Hematopoietic multipotent progenitor cell treated with erythropoietin and hydrocortisone succinate and interleukin-3 and kit ligand, for 8 days (in vitro differentiated cells): ENCODE measurements at regions not wholly inside any gene's neighbourhood (a gene's known extent, or its start where the extent isn't known, plus 50 kb on each side); places are given as distances from the start of the nearest gene placed in this dataset.
A peak's percentile ranks its signal among the peaks of the same experiment; 100 is the strongest.

ENCODE experiments used
- DNase-seq: peaks from one replicate; pipeline ENCODE4 v3.0.0-alpha.2; 2015

DNA sequence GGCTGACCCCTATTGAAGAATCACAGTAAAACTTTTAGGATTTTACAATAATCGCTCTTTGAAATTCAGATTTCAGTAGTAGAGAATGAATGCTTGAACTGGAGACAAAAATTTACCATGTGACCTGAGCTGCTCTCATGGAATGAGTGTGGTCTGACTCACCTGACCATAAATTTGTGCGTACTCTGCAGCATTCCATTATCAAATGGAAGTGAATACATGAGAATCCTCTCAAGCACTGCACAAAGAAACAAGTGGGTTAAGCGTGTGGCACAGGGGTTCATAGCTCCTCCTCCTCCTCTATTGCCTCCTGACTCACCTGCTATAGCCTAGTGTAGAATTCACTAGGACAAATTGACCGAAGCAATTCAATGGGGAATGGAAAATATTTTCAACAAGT is 269.8 kb upstream of the CDH9 start:
- no peak for DNase-seq

DNA sequence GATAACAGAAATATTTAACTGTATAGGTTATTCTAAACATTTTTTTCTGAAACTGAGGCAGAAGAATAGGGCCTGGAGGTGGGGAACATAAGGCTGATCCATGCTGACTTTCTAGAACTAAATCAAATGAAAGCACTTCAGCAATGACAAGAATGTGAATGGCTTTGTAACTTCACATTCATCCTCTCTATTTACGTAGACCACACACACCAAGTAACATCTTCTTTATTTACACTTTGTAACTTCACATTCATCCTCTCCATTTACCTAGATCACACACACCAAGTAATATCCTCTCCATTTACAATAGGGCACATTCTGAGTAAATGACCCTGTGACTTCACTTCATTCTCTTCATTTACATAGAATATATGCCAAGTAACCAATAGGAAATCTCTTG is 251.8 kb upstream of the CDH9 start:
- DNase-seq: no peak

DNA sequence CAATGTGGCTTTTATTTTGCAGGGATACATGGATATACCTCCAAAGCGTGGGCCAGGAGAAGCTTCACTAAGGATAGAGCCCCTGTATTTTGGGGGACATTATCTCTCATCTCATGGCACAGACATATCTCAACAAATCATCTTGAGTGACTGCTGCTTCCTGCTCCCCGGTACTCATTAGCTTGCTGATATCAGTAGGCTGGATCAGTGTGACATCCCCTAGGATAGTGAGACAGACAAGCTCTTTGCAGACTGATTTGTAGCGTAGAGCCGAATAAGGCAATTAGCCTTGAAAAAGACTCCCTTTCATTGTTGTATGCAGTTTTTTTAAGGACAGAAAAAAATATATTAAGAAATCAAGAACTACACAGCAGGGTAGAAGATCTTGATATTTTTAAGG is 237.7 kb upstream of the CDH9 start:
- DNase-seq: no peak

DNA sequence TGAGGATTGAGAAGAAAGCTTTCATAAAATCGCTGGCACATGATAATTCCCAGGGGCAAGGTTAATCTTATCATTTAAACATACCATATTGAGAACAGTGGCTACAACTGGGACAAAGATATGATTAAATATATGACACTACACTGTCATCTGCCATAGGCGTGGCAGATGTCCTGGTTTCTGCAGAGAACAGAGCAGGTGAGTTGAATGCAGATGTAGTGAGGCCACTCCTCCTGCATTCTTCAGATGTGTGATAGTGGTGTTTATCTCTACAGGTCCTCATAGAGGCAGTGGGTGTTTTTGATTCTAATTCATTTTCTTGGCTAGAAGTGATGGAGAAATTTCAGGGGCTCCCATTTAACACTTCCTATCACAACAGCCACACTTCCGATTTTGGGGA is 237.0 kb upstream of the CDH9 start:
- DNase-seq: no peak

DNA sequence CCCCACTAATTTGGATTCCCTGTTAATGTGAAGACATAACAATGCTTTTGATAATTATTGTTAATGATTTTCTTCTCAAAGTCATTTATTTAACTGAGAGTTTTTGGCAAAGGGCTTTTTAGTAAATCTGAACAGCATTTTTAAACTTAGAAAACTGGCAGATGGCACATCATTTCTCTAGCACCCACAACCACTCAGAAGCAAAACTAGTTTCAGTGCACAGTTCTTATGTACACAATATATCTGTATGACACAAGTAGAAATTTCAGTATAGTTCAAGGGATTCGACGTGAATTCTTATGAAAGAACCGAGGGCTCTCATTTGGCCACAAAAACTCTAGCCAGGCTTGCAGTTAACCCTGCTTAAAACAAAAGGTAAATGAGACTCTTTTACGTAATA is 231.4 kb upstream of the CDH9 start:
- no peak for DNase-seq

DNA sequence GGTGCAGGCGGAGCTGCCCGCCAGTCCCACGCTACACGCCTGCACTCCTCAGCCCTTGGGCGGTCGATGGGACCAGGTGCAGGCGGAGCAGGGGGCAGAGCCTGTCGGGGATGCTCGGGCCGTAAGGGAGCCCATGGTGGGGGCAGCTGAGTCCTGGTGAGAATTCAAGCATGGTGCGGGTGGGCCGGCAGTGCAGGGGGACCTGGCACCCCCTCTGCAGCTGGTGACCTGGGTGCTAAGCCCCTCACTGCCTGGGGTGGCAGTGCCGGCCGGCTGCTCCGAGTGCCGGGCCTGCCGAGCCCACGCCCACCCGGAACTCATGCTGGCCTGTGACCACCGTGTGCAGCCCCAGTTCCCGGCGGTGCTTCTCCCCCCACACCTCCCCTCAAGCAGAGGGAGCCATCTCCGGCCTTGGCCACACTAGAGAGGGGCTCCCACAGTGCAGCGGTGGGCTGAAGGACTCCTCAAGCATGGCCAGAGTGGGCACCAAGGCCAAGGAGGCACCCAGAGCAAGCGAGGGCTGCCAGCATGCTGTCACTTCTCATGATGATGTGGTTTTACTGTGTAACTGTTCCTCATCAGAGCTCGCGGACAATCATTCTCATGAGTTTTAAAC is 228.9 kb upstream of the CDH9 start:
- DNase-seq: no peak

DNA sequence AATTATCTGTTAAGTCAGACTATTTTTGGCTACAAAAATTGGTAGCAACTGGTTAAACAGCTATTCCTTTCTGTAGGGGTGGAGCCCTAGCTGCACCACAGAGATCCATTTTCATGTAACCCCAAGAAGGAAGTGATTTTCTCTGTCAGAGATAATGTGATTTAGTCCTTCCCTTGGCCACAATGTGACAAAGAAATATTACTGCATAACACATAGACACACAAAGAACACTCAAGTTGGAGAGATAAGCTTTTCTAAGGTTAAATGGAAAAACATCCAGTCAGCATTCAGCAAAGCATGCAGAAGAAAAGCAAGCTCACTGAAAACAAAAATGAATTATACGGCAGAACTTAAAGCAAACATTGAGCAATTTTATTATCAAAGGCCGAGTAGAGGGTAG is 227.8 kb upstream of the CDH9 start:
- DNase-seq: peak; percentile 1

DNA sequence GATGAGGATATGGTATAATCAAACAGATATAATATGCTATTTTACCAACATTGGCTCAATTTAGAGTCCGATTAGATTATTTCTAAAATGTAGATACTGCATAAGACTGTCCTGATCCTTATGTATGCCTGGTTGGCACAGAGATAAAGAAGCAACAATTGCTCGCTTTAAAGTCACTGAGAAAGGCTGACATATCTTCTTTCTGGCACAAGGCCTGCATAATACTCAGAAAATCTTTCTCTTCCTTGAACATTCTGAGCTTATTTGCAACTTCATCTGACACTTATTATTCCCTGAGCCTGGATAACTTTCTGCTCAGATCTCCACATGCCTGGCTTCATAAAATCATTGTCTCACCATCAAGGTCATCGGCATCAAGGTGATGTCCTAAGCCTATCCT is 219.3 kb upstream of the CDH9 start:
- DNase-seq: no peak

DNA sequence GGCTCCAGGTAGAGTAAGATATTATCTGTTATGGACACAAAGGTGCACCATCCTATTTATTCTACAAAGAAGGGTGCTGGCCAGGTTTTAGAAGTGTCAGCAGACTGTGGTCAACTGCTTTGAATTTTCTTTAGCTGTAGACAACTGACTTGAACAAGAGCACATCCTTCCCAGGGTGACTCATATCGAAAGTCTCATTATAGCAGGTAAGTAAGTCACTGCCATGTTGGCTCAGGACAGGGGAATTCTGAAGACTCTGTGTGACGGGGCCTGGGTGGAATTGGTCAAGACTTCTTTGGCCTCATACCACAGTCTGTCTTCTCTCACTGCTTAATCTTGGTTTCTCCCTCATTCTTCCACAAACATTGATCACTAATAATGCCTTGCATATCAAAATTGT is 214.5 kb upstream of the CDH9 start:
- no peak for DNase-seq

DNA sequence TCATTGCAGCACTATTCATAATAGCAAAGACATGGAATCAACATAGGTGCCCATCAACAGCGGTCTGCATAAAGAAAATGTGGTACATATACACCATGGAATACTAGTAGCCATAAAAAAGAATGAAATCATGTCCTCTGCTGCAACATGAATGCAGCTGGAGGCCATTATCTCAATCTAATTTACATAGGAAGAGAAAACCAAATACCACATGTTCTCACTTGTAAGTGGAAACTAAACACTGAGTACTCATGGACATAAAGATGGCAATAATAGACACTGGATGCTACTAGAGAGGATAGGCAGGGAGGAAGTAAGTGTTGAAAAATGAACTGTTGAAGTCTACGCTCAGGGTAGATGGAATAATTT is 203.9 kb upstream of the CDH9 start:
- no peak for DNase-seq

DNA sequence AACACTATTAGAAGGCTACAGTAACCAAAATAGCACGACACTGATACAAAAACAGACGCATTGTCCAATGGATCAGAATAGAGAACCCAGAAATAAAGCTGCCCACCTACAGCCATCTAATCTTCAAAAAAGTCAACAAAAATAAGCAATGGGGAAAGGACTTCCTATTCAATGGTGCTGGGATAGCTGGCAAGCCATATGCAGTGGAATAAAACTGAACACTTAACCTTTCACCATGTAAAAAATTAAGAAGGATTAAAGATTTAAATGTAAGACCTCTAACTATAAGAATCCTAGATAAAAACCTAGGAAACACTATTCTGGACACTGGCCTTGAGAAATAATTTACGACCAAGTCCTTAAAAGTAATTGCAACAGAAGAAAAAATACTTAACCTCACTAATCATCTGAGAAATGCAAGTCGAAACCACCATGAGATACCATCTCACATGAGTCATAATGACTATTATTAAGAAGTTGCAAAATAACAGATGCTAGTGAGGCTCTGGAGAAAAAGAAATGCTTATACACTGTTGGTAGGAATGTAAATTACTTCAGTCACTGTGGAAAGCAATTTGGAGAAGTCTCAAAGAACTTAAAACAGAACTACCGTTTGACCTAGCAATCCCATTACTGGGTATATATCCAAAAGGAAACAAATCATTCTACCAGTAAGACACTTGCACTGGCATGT is 203.3 kb upstream of the CDH9 start:
- peak; percentile 37 for DNase-seq

DNA sequence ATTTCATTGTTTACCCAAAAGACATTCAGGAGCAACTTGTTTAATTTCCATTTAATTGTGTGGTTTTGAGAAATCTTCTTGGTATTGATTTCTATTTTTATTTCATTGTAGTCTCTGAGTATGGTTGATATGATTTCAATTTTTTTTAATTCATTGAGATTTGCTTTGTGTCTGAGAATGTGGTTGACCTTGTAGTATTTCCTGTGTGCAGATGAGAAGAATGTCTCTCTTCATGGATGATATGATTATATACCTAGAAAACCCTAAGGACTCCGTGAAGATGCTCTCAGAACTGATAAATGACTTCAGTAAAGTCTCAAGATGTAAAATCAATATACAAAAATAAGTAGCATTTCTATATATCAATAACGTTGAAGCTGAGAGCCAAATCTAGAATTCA is 202.4 kb upstream of the CDH9 start:
- DNase-seq: no peak

DNA sequence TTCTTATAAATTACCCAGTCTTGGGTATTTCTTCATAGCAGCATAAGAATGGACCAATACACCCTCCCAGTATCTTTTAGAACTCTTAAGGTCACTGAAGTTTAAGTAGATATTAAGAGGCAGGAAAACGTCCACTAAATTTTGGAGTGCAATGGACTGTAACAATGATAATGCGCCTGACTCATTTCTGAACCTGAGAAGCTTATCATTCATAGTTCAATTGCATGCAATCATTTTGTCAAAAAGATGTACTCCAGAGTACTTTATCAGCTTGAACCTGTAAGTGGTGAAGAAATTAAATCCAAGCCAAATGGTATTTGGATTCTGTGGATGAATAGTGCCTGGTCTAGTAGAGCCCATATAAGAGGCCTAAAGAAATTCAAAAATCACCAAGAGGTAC is 196.5 kb upstream of the CDH9 start:
- DNase-seq: no peak

DNA sequence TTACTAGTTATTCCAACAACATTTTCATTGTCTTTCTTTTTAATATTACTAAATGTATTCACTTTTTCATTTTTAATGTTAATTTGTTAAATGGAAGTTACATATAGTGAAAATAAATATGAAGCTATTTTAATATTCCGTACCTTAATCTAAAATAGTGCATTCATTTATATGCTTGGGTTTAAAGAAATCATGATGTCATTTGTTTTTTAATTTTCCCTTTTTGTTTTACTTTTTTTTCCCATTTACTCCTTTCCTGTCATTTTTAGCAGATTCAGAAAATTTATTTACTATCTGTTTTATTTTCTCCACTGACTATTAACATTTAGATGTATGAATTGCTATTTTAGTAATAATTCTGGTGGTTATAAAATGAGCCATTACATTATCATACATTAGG is 183.0 kb upstream of the CDH9 start:
- no peak for DNase-seq

DNA sequence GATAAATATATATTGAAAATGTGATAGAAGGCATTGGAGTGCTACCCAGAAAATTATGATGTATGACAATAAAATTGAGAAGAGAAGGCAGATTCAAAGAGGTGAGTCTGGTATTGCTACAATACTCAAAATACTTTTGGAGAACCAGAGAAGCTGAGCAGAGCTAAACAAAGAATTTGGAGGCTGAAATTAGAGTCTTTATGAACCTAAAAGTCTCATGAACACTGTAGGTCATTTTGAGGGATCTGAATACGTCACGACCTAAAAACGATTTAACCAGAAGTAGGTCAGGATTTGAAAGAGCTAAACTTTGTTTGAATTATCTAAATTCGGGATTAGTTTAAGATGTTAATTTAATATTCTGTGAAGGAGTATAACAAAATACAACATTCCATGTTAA is 182.4 kb upstream of the CDH9 start:
- no peak for DNase-seq

DNA sequence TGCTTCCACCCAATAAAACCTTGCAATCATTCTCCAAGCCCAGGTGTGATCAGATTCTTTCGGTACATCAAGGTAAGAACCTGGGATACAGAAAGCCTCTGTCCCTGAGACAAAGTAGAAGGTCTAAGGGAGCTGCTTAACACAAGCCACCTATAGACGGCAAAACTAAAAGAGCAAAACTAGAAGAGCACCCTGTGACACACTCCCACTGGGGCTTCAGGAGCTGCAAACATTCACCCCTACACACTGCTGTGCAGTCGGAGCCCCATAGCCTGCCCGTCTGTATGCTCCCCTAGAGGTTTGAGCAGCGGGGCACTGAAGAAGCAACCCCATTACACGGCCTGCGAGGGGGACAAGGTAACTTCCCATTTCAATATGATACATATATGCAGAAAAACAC is 179.6 kb upstream of the CDH9 start:
- DNase-seq: no peak

DNA sequence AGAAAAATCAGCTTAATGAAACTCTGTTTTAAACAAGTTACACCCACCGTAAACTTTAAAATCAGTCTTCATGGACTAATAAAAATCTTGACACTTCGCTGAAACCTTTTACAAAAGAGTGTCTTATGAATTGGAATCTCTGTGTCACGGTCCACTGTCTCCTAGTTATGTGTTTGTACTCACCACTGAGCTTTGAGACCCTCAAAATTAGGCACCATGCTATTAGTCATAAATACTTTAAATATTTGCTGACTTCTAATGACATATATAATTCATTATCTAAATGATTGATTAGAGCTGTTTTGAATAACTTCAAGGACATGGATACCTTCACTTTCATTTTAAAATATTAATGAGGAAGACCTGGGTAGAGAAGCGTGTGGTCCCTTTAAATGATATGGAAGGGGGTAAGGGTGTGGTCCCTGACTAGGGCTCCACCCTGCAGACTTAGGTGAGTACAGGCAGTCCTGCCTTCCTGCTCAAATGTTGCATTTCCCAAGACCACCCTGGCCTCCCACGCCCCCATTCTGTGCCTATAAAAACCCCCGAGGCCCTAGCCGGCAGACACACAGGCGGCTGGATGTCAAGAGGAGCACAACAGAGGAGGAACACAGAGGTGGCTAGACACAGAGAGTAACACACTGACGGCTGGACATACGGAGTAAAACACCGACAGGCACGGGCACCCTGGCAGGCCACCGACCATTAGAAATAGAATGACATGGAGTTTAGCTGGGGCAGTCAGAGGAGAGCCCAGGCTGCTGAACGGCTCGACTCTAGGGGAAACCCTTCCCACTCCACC is 179.0 kb upstream of the CDH9 start:
- DNase-seq: no peak

DNA sequence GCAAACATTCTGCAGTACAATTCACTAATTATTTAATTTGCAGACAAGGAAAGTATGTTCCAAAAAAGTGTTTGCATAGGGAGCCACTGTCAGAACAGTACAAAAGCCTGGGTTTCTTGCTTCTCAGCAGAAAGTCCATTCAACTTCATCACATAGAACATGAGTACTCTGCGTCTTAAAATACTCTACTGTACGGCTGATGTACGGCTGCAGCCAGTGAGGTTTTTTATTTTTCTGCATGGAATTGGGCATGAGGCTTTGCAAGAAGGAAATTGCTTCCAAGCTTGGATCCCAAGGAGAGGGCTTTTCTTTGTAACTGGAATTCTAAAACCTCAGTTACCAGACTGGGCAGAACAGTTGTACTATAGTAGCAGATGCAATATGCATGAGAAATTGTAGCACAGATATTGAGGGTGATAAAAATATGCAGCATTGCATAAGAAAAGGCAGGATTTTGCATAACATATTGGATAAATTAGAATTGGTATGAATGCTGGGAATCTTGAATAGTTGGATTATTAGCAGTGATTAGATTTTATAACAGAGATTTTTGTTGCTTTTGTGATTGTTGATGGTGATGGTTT is 178.1 kb upstream of the CDH9 start:
- no peak for DNase-seq

DNA sequence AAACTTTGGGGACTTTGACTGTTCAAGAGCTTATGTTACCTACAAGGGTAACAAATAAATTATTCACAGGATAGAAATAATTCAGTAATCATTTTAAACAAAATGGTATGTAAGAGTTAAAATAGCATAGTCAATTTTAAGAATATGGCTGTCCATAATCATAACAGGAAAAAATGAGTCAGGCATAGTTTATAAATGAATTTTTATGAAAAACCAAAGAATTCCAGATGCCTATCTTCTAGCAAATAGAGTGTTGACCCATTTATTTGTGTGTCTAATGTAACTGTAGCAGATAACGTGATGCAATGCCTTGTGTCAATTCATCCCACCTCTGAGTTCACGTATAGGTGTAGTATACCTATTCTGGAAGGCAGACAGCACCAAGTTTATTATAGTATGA is 169.7 kb upstream of the CDH9 start:
- no peak for DNase-seq

DNA sequence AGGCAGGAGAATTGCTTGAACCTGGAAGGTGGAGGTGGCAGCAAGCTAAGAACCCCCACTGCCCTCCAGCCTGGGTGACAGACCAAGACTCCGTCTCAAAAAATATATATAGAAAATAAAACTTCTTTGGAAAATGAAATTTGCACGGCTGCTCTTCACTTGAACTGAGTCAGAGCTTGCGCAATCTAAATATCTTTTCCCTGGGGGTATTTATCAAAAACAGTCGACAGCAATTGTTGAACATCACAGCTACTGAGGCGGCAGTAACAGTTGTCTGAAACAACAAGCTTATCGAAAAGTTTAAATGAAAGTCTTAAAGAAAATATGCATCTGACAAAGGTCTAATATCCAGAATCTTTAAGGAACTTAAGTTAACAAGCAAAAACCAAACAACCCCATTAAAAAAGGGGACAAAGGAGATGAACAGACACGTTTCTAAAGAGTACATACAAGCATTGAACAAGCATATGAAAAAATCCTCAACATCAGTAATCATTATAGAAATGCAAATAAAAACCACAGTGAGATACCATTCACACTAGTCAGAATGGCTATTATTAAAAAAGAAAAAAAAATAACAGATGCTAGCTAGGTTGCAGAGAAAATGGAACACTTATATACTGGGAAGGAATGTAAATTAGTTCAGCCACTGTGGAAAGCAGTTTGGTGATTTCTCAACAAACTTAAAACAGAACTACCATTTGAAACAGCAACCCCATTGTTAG is 153.6 kb upstream of the CDH9 start:
- no peak for DNase-seq

DNA sequence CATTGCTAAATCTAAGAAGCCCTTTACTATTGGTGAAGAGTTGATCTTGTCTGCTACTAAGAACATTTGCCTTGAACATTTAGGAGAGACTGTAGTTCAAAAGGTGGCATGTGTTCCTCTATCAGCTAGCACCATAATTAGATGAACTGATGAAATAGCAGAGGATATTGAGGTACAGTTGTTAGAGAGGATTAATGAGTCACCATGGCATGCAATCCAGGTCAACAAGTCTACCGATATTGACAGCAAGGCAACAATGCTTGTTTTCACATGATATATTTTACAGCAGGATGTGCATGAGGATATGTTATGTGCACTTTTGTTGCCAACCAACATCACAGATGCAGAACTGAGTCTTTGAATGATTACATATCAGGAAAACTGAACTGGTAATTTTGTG is 134.3 kb upstream of the CDH9 start:
- peak; percentile 9 for DNase-seq

DNA sequence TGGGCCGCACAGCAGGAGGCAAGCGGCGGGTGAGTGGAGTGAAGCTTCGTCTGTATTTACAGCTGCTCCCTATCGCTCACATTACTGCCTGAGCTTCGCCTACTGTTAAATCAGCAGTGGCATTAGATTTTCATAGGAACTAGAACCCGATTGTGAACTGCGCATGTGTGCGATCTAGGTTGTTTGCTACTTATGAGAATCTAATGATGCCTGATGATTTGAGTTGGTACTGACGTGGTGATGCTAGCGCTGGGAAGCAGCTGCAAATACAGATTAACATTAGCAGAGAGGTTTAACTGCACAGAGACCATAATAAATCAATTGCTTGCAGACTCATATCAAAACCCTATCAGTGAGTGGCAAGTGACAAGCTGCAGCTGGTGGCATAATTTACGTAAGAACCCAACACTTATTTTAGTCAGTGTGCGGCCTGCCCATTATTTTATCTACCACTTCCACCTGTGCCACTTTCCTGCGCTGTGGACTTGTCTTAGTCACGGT is 133.4 kb upstream of the CDH9 start:
- peak; percentile 90 for DNase-seq

DNA sequence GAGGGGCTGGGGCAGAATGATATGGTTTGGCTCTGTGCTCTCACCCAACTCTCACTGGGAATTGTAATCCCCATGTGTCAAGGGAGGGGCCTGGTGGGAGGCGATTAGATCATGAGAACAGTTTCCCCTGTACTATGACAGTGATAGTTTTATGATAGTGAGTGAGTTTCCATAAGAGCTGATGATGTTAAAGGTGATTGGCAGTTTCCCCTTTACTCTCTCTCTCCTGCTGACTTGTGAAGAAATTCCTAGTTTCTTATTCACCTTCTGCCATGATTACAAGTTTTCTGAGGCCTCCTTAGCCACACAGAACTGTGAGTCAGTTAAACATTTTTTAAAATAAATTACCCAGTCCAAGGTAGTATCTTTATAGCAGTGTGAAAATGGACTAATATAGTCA is 120.4 kb upstream of the CDH9 start:
- no peak for DNase-seq
